ENCODE measurements at regions not wholly inside any gene's neighbourhood (a gene's known extent, or its start where the extent isn't known, plus 50 kb on each side); places are given as distances from the start of the nearest gene placed in this dataset.

- no peak overlapping the region for H3K4me3 Mint-ChIP-seq
- peaks cover 10% of the 10 kb centered on the region for H3K27me3 Mint-ChIP-seq (ENCODE audit: low read depth)
- H3K4me1 Mint-ChIP-seq = no peaks in the 10 kb centered on the region
- DNase-seq (ENCODE audit: low spot score) = no peak
- no peak for TF ChIP-seq ZNF423 (CRISPR knock-in tag; IDR thresholded peaks at IDR 0.05)
- TF ChIP-seq TEAD1 (CRISPR knock-in tag; IDR thresholded peaks at IDR 0.05) = no peak
- no peak for TF ChIP-seq HMGXB4 (CRISPR knock-in tag; IDR thresholded peaks at IDR 0.05)
- TF ChIP-seq ETV6 (CRISPR knock-in tag; IDR thresholded peaks at IDR 0.05) = no peak
- TF ChIP-seq, protein P1, sequence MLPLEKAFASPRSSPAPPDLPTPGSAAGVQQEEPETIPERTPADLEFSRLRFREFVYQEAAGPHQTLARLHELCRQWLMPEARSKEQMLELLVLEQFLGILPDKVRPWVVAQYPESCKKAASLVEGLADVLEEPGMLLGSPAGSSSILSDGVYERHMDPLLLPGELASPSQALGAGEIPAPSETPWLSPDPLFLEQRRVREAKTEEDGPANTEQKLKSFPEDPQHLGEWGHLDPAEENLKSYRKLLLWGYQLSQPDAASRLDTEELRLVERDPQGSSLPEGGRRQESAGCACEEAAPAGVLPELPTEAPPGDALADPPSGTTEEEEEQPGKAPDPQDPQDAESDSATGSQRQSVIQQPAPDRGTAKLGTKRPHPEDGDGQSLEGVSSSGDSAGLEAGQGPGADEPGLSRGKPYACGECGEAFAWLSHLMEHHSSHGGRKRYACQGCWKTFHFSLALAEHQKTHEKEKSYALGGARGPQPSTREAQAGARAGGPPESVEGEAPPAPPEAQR (CRISPR knock-in tag; IDR thresholded peaks at IDR 0.05) = no peak
- no peak for TF ChIP-seq ERG (CRISPR knock-in tag; IDR thresholded peaks at IDR 0.05)
- TF ChIP-seq FOXP1 (CRISPR knock-in tag; IDR thresholded peaks at IDR 0.05; ENCODE audit: borderline replicate concordance) = no peak
- TF ChIP-seq, protein P2, sequence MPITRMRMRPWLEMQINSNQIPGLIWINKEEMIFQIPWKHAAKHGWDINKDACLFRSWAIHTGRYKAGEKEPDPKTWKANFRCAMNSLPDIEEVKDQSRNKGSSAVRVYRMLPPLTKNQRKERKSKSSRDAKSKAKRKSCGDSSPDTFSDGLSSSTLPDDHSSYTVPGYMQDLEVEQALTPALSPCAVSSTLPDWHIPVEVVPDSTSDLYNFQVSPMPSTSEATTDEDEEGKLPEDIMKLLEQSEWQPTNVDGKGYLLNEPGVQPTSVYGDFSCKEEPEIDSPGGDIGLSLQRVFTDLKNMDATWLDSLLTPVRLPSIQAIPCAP (CRISPR knock-in tag; IDR thresholded peaks at IDR 0.05) = no peak
- no peak for TF ChIP-seq STAT6 (CRISPR knock-in tag; conservative IDR thresholded peaks at IDR 0.05; ENCODE audit: low read depth)
- no peak for TF ChIP-seq HMGA2 (CRISPR knock-in tag; IDR thresholded peaks at IDR 0.05)
- TF ChIP-seq, protein P3, sequence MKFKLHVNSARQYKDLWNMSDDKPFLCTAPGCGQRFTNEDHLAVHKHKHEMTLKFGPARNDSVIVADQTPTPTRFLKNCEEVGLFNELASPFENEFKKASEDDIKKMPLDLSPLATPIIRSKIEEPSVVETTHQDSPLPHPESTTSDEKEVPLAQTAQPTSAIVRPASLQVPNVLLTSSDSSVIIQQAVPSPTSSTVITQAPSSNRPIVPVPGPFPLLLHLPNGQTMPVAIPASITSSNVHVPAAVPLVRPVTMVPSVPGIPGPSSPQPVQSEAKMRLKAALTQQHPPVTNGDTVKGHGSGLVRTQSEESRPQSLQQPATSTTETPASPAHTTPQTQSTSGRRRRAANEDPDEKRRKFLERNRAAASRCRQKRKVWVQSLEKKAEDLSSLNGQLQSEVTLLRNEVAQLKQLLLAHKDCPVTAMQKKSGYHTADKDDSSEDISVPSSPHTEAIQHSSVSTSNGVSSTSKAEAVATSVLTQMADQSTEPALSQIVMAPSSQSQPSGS (CRISPR knock-in tag; IDR thresholded peaks at IDR 0.05; ENCODE audit: borderline replicate concordance, low read depth) = no peak
- TF ChIP-seq KAT7 (CRISPR knock-in tag; IDR thresholded peaks at IDR 0.05; ENCODE audit: borderline replicate concordance) = no peak
- ATAC-seq = no peak
- CTCF ChIA-PET = no interaction called here
- H3K27ac Mint-ChIP-seq = no peak overlapping the region
- H3K9me3 Mint-ChIP-seq = no peaks in the 10 kb centered on the region
- POLR2A ChIA-PET = no interaction called here
- H3K36me3 Mint-ChIP-seq = no peaks in the 10 kb centered on the region
Measured at GRCh38 chrX:79618280-79618679, 251.1 kb upstream of the ITM2A start.

- Mint-ChIP-seq H3K4me3 (no peak overlapping the region), H3K36me3 (no peaks in the 10 kb centered on the region), H3K27me3 (ENCODE audit: low read depth) (peaks cover 94% of the 10 kb centered on the region), H3K4me1 (no peaks in the 10 kb centered on the region), H3K27ac (no peak overlapping the region), H3K9me3 (no peaks in the 10 kb centered on the region)
- ATAC-seq = no peak
- no peak for DNase-seq (ENCODE audit: low spot score)
- POLR2A ChIA-PET = no interaction called here
- CTCF ChIA-PET = no interaction called here
- TF ChIP-seq, protein P4, sequence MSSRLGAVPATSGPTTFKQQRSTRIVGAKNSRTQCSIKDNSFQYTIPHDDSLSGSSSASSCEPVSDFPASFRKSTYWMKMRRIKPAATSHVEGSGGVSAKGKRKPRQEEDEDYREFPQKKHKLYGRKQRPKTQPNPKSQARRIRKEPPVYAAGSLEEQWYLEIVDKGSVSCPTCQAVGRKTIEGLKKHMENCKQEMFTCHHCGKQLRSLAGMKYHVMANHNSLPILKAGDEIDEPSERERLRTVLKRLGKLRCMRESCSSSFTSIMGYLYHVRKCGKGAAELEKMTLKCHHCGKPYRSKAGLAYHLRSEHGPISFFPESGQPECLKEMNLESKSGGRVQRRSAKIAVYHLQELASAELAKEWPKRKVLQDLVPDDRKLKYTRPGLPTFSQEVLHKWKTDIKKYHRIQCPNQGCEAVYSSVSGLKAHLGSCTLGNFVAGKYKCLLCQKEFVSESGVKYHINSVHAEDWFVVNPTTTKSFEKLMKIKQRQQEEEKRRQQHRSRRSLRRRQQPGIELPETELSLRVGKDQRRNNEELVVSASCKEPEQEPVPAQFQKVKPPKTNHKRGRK (CRISPR knock-in tag; IDR thresholded peaks at IDR 0.05; ENCODE audit: borderline replicate concordance) = no peak
- TF ChIP-seq, protein P3 (CRISPR knock-in tag; IDR thresholded peaks at IDR 0.05; ENCODE audit: borderline replicate concordance, low read depth) = no peak
- TF ChIP-seq ZBTB43 (CRISPR knock-in tag; IDR thresholded peaks at IDR 0.05) (no peak), GTF2I (CRISPR knock-in tag; conservative IDR thresholded peaks at IDR 0.05) (no peak), ZNF232 (CRISPR knock-in tag; IDR thresholded peaks at IDR 0.05) (no peak), IRF2 (CRISPR knock-in tag; IDR thresholded peaks at IDR 0.05; ENCODE audit: borderline replicate concordance, low read depth) (no peak), ELF4 (CRISPR knock-in tag; IDR thresholded peaks at IDR 0.05; ENCODE audit: low read depth) (no peak), ZNF396 (CRISPR knock-in tag; IDR thresholded peaks at IDR 0.05; ENCODE audit: borderline replicate concordance) (no peak)
- TF ChIP-seq, protein P1 (CRISPR knock-in tag; IDR thresholded peaks at IDR 0.05) = no peak
Measured at GRCh38 chrX:79604364-79604763, 237.2 kb upstream of the ITM2A start.

All from WTC11 (cell line).